WTC11 (cell line): ENCODE measurements at regions not wholly inside any gene's neighbourhood (a gene's known extent, or its start where the extent isn't known, plus 50 kb on each side); places are given as distances from the start of the nearest gene placed in this dataset.

ENCODE experiments used
- ATAC-seq: fragments of 200-7000 bp; cut with Tn5 transposase; 2 replicates; pipeline ENCODE4 v1.10.0; 2021; ENCODE audit warnings: mild to moderate bottlenecking, moderate library complexity
- CTCF ChIA-PET: fragments of 300-600 bp; sonication (Branson Sonifier 250); formaldehyde crosslinking; loops from one replicate; lab custom pipeline; 2021; ENCODE audit warnings: antibody characterized with exemption; lab: Charles Lee
- POLR2A ChIA-PET: fragments of 350-600 bp; sonication (Branson Sonifier 250); formaldehyde crosslinking; loops from one replicate; lab custom pipeline; 2021; ENCODE audit warnings: antibody characterized with exemption; lab: Charles Lee
- DNase-seq: peaks from one replicate; pipeline ENCODE4 v3.0.0; 2021; ENCODE audit warnings: low spot score
- H3K27ac Mint-ChIP-seq: 2 replicates; pipeline ENCODE4 v1.8.0; 2021; ENCODE audit warnings: mixed read lengths
- H3K27me3 Mint-ChIP-seq: 2 replicates; pipeline ENCODE4 v1.8.0; 2021; ENCODE audit warnings: low read depth, mild to moderate bottlenecking, moderate library complexity, mixed read lengths
- H3K36me3 Mint-ChIP-seq: 2 replicates; pipeline ENCODE4 v1.8.0; 2021; ENCODE audit warnings: mixed read lengths
- H3K4me1 Mint-ChIP-seq: 2 replicates; pipeline ENCODE4 v1.8.0; 2022; ENCODE audit warnings: mixed read lengths
- H3K4me3 Mint-ChIP-seq: 2 replicates; pipeline ENCODE4 v1.8.0; 2021; ENCODE audit warnings: mild to moderate bottlenecking, moderate library complexity, mixed read lengths
- H3K9me3 Mint-ChIP-seq: 2 replicates; pipeline ENCODE4 v1.8.0; 2021; ENCODE audit warnings: mixed read lengths
- ARID4B ChIP-seq: sonication (generic); formaldehyde crosslinking; IDR thresholded peaks from 2 replicates; pipeline ENCODE4 v1.8.0; 2023; ENCODE audit warnings: missing genetic modification reagents, mild to moderate bottlenecking, borderline replicate concordance
- ATF2 ChIP-seq: sonication (generic); formaldehyde crosslinking; IDR thresholded peaks from 2 replicates; pipeline ENCODE4 v1.8.1; 2022; ENCODE audit warnings: low read depth, missing genetic modification reagents, borderline replicate concordance
- CBFB ChIP-seq: sonication (generic); formaldehyde crosslinking; IDR thresholded peaks from 2 replicates; pipeline ENCODE4 v1.8.1; 2022; ENCODE audit warnings: mild to moderate bottlenecking, low read depth, missing genetic modification reagents
- CDX4 ChIP-seq: fragments of 250-450 bp; sonication (Bioruptor Pico); IDR thresholded peaks from 2 replicates; pipeline ENCODE4 v1.9.0; 2021; ENCODE audit warnings: moderate library complexity, mild to moderate bottlenecking, inconsistent platforms, borderline replicate concordance
- ESRRA ChIP-seq: sonication (generic); formaldehyde crosslinking; IDR thresholded peaks from 2 replicates; pipeline ENCODE4 v1.8.1; 2022; ENCODE audit warnings: mild to moderate bottlenecking, missing genetic modification reagents, borderline replicate concordance
- FOXJ3 ChIP-seq: sonication (generic); formaldehyde crosslinking; IDR thresholded peaks from 2 replicates; pipeline ENCODE4 v1.9.0; 2021; ENCODE audit warnings: missing genetic modification reagents, mild to moderate bottlenecking, borderline replicate concordance
- FOXK1 ChIP-seq: sonication (generic); formaldehyde crosslinking; IDR thresholded peaks from 2 replicates; pipeline ENCODE4 v1.8.0; 2022; ENCODE audit warnings: mild to moderate bottlenecking, moderate library complexity, missing genetic modification reagents
- MLX ChIP-seq: sonication (generic); formaldehyde crosslinking; IDR thresholded peaks from 2 replicates; pipeline ENCODE4 v1.8.1; 2023; ENCODE audit warnings: mild to moderate bottlenecking, missing genetic modification reagents, moderate library complexity
- MXD4 ChIP-seq: fragments of 250-450 bp; sonication (Bioruptor Pico); IDR thresholded peaks from 2 replicates; pipeline ENCODE4 v1.8.0; 2021; ENCODE audit warnings: mild to moderate bottlenecking, moderate library complexity, borderline replicate concordance
- NFYB ChIP-seq: sonication (generic); formaldehyde crosslinking; conservative IDR thresholded peaks from 2 replicates; pipeline ENCODE4 v1.8.0; 2022; ENCODE audit warnings: low read depth, missing genetic modification reagents
- SMAD3 ChIP-seq: sonication (generic); formaldehyde crosslinking; IDR thresholded peaks from 2 replicates; pipeline ENCODE4 v1.8.0; 2022; ENCODE audit warnings: missing genetic modification reagents, mild to moderate bottlenecking, borderline replicate concordance
- SMAD4 ChIP-seq: sonication (generic); formaldehyde crosslinking; IDR thresholded peaks from 2 replicates; pipeline ENCODE4 v1.8.0; 2022; ENCODE audit warnings: mild to moderate bottlenecking, missing genetic modification reagents
- SOX15 ChIP-seq: fragments of 250-450 bp; sonication (Bioruptor Pico); IDR thresholded peaks from 2 replicates; pipeline ENCODE4 v1.9.0; 2021; ENCODE audit warnings: mild to moderate bottlenecking
- TCF7 ChIP-seq: sonication (generic); formaldehyde crosslinking; IDR thresholded peaks from 2 replicates; pipeline ENCODE4 v1.8.0; 2022; ENCODE audit warnings: mild to moderate bottlenecking, low read depth, missing genetic modification reagents, moderate library complexity
- TEAD4 ChIP-seq: sonication (generic); formaldehyde crosslinking; IDR thresholded peaks from 2 replicates; pipeline ENCODE4 v1.8.0; 2022; ENCODE audit warnings: mild to moderate bottlenecking, missing genetic modification reagents
- TP53 ChIP-seq: sonication (generic); formaldehyde crosslinking; IDR thresholded peaks from 2 replicates; pipeline ENCODE4 v1.8.1; 2023; ENCODE audit warnings: mild to moderate bottlenecking, missing genetic modification reagents
- ZNF281 ChIP-seq: sonication (generic); formaldehyde crosslinking; IDR thresholded peaks from 2 replicates; pipeline ENCODE4 v1.8.0; 2023; ENCODE audit warnings: mild to moderate bottlenecking, missing genetic modification reagents
- ZNF416 ChIP-seq: fragments of 250-450 bp; sonication (Bioruptor Pico); IDR thresholded peaks from 2 replicates; pipeline ENCODE4 v1.9.0; 2021; ENCODE audit warnings: mild to moderate bottlenecking, inconsistent platforms
- TF ChIP-seq, protein P1 (sequence below): sonication (generic); formaldehyde crosslinking; IDR thresholded peaks from 2 replicates; pipeline ENCODE4 v1.8.0; 2022; ENCODE audit warnings: mild to moderate bottlenecking, missing genetic modification reagents
- TF ChIP-seq, protein P2 (sequence below): fragments of 250-450 bp; sonication (Bioruptor Pico); IDR thresholded peaks from 2 replicates; pipeline ENCODE4 v1.9.0; 2021; ENCODE audit warnings: mild to moderate bottlenecking

DNA sequence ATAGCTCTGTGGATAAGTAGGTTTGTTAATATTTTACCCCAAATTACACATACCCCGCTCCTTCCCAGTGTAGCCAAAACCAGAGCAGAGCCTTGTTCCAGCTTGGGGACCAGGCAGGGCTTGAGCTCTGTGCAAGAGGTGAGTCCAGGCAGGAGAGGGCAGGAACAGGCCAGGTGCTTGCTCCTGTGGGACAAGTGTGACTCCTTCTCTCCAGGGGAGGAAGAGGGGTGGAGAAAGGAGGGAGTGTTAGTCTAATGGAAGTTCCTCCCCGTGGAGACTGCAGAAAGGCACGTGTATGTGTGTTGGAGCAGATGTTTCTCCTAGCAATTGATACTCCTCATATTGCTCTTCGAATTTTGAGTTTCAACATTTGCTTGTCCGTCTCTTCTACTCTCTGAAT lies 201.0 kb downstream of the FGF9 start (continued):
- no peak for TF ChIP-seq ZNF281 (CRISPR knock-in tag)
- TF ChIP-seq ARID4B = no peak

DNA sequence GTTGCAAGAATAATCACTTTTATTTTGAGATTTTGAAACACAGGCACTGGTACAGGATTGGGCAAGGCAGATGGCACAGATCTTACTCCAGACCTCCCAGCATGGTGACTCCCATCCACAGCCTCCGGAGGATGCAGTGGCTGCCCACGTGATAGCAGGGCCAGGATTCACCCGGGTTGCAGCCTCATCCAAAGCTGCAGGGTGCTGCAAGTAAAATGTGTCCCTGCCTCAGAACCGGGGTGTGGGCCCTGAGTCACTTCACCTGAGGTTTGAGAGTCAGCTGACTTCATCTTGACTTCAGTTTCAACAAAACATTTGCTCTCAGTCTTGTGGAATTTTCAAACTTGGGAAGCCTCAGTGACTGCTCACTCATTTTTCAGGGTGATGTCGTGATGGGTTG lies 201.9 kb downstream of the FGF9 start:
- no peak overlapping the region for H3K4me3 Mint-ChIP-seq
- no peaks in the 10 kb centered on the region for H3K9me3 Mint-ChIP-seq
- POLR2A ChIA-PET = no interaction called here
- no peak for DNase-seq
- H3K36me3 Mint-ChIP-seq = no peaks in the 10 kb centered on the region
- H3K27me3 Mint-ChIP-seq = no peaks in the 10 kb centered on the region
- H3K4me1 Mint-ChIP-seq = peaks cover 5% of the 10 kb centered on the region; the same call in 1 of the 2 replicates
- ATAC-seq = no peak
- CTCF ChIA-PET = no interaction called here
- TF ChIP-seq TP53 (CRISPR knock-in tag) = no peak
- no peak for TF ChIP-seq TEAD4 (CRISPR knock-in tag)
- TF ChIP-seq, protein P1, sequence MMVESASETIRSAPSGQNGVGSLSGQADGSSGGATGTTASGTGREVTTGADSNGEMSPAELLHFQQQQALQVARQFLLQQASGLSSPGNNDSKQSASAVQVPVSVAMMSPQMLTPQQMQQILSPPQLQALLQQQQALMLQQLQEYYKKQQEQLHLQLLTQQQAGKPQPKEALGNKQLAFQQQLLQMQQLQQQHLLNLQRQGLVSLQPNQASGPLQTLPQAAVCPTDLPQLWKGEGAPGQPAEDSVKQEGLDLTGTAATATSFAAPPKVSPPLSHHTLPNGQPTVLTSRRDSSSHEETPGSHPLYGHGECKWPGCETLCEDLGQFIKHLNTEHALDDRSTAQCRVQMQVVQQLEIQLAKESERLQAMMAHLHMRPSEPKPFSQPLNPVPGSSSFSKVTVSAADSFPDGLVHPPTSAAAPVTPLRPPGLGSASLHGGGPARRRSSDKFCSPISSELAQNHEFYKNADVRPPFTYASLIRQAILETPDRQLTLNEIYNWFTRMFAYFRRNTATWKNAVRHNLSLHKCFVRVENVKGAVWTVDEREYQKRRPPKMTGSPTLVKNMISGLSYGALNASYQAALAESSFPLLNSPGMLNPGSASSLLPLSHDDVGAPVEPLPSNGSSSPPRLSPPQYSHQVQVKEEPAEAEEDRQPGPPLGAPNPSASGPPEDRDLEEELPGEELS (CRISPR knock-in tag) = no peak
- no peak overlapping the region for H3K27ac Mint-ChIP-seq

- no peaks in the 10 kb centered on the region for H3K9me3 Mint-ChIP-seq
- DNase-seq (no peak), ATAC-seq (no peak)
- H3K27ac Mint-ChIP-seq = no peak overlapping the region
- H3K4me1 Mint-ChIP-seq = peaks cover 5% of the 10 kb centered on the region; the same call in 1 of the 2 replicates
- no peaks in the 10 kb centered on the region for H3K36me3 Mint-ChIP-seq
- no peak overlapping the region for H3K4me3 Mint-ChIP-seq
- CTCF ChIA-PET = interaction anchor here (0.6 kb wide), 1 partner anchor 64 kb away, joined by 3 read pairs; no protein-coding TSS in a partner anchor
- POLR2A ChIA-PET = no interaction called here
- H3K27me3 Mint-ChIP-seq = no peaks in the 10 kb centered on the region
- TF ChIP-seq MXD4 (CRISPR knock-in tag) (no peak), TCF7 (CRISPR knock-in tag) (no peak), FOXJ3 (CRISPR knock-in tag) (no peak), NFYB (CRISPR knock-in tag) (no peak), SMAD3 (CRISPR knock-in tag) (no peak), SOX15 (no peak), CBFB (CRISPR knock-in tag) (no peak), ATF2 (CRISPR knock-in tag) (no peak), ZNF416 (no peak), CDX4 (CRISPR knock-in tag) (no peak), MLX (CRISPR knock-in tag) (no peak), FOXK1 (no peak), ESRRA (CRISPR knock-in tag) (no peak), SMAD4 (CRISPR knock-in tag) (no peak)
- TF ChIP-seq, protein P2, sequence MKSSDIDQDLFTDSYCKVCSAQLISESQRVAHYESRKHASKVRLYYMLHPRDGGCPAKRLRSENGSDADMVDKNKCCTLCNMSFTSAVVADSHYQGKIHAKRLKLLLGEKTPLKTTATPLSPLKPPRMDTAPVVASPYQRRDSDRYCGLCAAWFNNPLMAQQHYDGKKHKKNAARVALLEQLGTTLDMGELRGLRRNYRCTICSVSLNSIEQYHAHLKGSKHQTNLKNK (CRISPR knock-in tag) = no peak
These were observed 204.2 kb downstream of the FGF9 start for GRCh38 chr13:21875116-21875515.
